ENCODE measurements at regions not wholly inside any gene's neighbourhood (a gene's known extent, or its start where the extent isn't known, plus 50 kb on each side); places are given as distances from the start of the nearest gene placed in this dataset.
A peak's percentile ranks its signal among the peaks of the same experiment; 100 is the strongest.

- Histone ChIP-seq H3K4me1 (ENCODE audit: low read depth) (peaks cover under 1% of the 10 kb centered on the region), H3K27me3 (no peaks in the 10 kb centered on the region), H3K27ac (no peak overlapping the region), H3K9me3 (ENCODE audit: low read depth) (no peaks in the 10 kb centered on the region), H3K36me3 (no peaks in the 10 kb centered on the region), H3K4me3 (no peak overlapping the region)
- no peak for DNase-seq (ENCODE audit: low read depth in 1 of 2, low spot score in 1 of 2)
- no peak for TF ChIP-seq CTCF (IDR thresholded peaks at IDR 0.05; ENCODE audit: low read depth, low read length)
These were observed 1946.0 kb upstream of the RAG2 start for GRCh38 chr11:38543986-38544385.

- TF ChIP-seq CTCF (IDR thresholded peaks at IDR 0.05; ENCODE audit: low read depth, low read length): no peak
- Histone ChIP-seq H3K36me3 (no peaks in the 10 kb centered on the region), H3K4me3 (no peak overlapping the region), H3K9me3 (ENCODE audit: low read depth) (no peaks in the 10 kb centered on the region), H3K27ac (no peak overlapping the region), H3K4me1 (ENCODE audit: low read depth) (peaks cover 5% of the 10 kb centered on the region), H3K27me3 (no peaks in the 10 kb centered on the region)
- DNase-seq (ENCODE audit: low read depth in 1 of 2, low spot score in 1 of 2): peak in 1 of 2 donors; percentile 8
These were observed 1945.3 kb upstream of the RAG2 start for GRCh38 chr11:38543311-38543710.

- Histone ChIP-seq H3K27me3 (no peaks in the 10 kb centered on the region), H3K4me1 (ENCODE audit: low read depth) (peaks cover 5% of the 10 kb centered on the region), H3K27ac (no peak overlapping the region), H3K36me3 (no peaks in the 10 kb centered on the region), H3K9me3 (ENCODE audit: low read depth) (no peaks in the 10 kb centered on the region), H3K4me3 (no peak overlapping the region)
- DNase-seq (ENCODE audit: low read depth in 1 of 2, low spot score in 1 of 2): no peak
- no peak for TF ChIP-seq CTCF (IDR thresholded peaks at IDR 0.05; ENCODE audit: low read depth, low read length)
These were observed 1941.0 kb upstream of the RAG2 start for GRCh38 chr11:38538866-38539680.

- TF ChIP-seq CTCF (IDR thresholded peaks at IDR 0.05; ENCODE audit: low read depth, low read length): no peak
- no peak overlapping the region for H3K27ac ChIP-seq
- no peaks in the 10 kb centered on the region for H3K36me3 ChIP-seq
- no peaks in the 10 kb centered on the region for H3K27me3 ChIP-seq
- no peaks in the 10 kb centered on the region for H3K4me1 ChIP-seq (ENCODE audit: low read depth)
- H3K4me3 ChIP-seq: no peak overlapping the region
- DNase-seq (ENCODE audit: low read depth in 1 of 2, low spot score in 1 of 2): no peak
- H3K9me3 ChIP-seq (ENCODE audit: low read depth): no peaks in the 10 kb centered on the region
These were observed 1932.2 kb upstream of the RAG2 start for GRCh38 chr11:38530226-38530625.

- no peaks in the 10 kb centered on the region for H3K9me3 ChIP-seq (ENCODE audit: low read depth)
- H3K27me3 ChIP-seq: no peaks in the 10 kb centered on the region
- H3K4me3 ChIP-seq: no peak overlapping the region
- no peak for DNase-seq (ENCODE audit: low read depth in 1 of 2, low spot score in 1 of 2)
- no peaks in the 10 kb centered on the region for H3K4me1 ChIP-seq (ENCODE audit: low read depth)
- no peaks in the 10 kb centered on the region for H3K36me3 ChIP-seq
- TF ChIP-seq CTCF (IDR thresholded peaks at IDR 0.05; ENCODE audit: low read depth, low read length): no peak
- H3K27ac ChIP-seq: no peak overlapping the region
These were observed 1926.9 kb upstream of the RAG2 start for GRCh38 chr11:38524945-38525344.
